H4 (cell line): ENCODE measurements at regions not wholly inside any gene's neighbourhood (a gene's known extent, or its start where the extent isn't known, plus 50 kb on each side); places are given as distances from the start of the nearest gene placed in this dataset.
A peak's percentile ranks its signal among the peaks of the same experiment; 100 is the strongest.
"Not testable (repeated sequence)": the region's sequence is repeated elsewhere in the genome, so short reads cannot be mapped to it uniquely, and the experiment has no call there.

Source experiments
- DNase-seq: peaks from one replicate; pipeline ENCODE4 v3.0.0-alpha.2; 2015; ENCODE audit warnings: low spot score

- no peak for DNase-seq
These were observed 267.2 kb downstream of the SH3BP4 start for GRCh38 chr2:235219048-235219447.

- DNase-seq: no peak
These were observed 268.5 kb downstream of the SH3BP4 start for GRCh38 chr2:235220331-235220730.

GRCh38 chr2:235223011-235223410, 270.8 kb upstream of the AGAP1 start:
- DNase-seq: no peak

GRCh38 chr2:235224410-235224809, 269.4 kb upstream of the AGAP1 start:
- DNase-seq: no peak

GRCh38 chr2:235225261-235225660, 268.6 kb upstream of the AGAP1 start:
- no peak for DNase-seq

GRCh38 chr2:235227590-235227989, 266.3 kb upstream of the AGAP1 start:
- DNase-seq: no peak

- not testable (repeated sequence) for DNase-seq
These were observed 265.4 kb upstream of the AGAP1 start for GRCh38 chr2:235228422-235228821.

GRCh38 chr2:235229236-235229635, 264.6 kb upstream of the AGAP1 start:
- no peak for DNase-seq

GRCh38 chr2:235230821-235231601, 262.8 kb upstream of the AGAP1 start:
- no peak for DNase-seq

GRCh38 chr2:235232449-235233433, 261.1 kb upstream of the AGAP1 start:
- no peak for DNase-seq

- DNase-seq: no peak
These were observed 259.1 kb upstream of the AGAP1 start for GRCh38 chr2:235234736-235235135.

- DNase-seq: no peak
These were observed 257.7 kb upstream of the AGAP1 start for GRCh38 chr2:235235977-235236767.

GRCh38 chr2:235238537-235238936, 255.3 kb upstream of the AGAP1 start:
- DNase-seq: peak; percentile 89

- no peak for DNase-seq
These were observed 253.3 kb upstream of the AGAP1 start for GRCh38 chr2:235240574-235240973.

- DNase-seq: peak; percentile 74
These were observed 249.3 kb upstream of the AGAP1 start for GRCh38 chr2:235244255-235245220.

- no peak for DNase-seq
These were observed 246.8 kb upstream of the AGAP1 start for GRCh38 chr2:235247001-235247400.

GRCh38 chr2:235255693-235256092, 238.2 kb upstream of the AGAP1 start:
- no peak for DNase-seq

- no peak for DNase-seq
These were observed 236.3 kb upstream of the AGAP1 start for GRCh38 chr2:235257590-235257989.

- no peak for DNase-seq
These were observed 231.1 kb upstream of the AGAP1 start for GRCh38 chr2:235262750-235263149.

- DNase-seq: peak; percentile 83
These were observed 230.4 kb upstream of the AGAP1 start for GRCh38 chr2:235263205-235264120.
